AG20443 (cell line): ENCODE measurements at regions not wholly inside any gene's neighbourhood (a gene's known extent, or its start where the extent isn't known, plus 50 kb on each side); places are given as distances from the start of the nearest gene placed in this dataset.

Experiments used
- DNase-seq: peaks from one replicate; pipeline ENCODE4 v3.0.0; 2012; ENCODE audit warnings: low spot score, mixed read lengths

DNA sequence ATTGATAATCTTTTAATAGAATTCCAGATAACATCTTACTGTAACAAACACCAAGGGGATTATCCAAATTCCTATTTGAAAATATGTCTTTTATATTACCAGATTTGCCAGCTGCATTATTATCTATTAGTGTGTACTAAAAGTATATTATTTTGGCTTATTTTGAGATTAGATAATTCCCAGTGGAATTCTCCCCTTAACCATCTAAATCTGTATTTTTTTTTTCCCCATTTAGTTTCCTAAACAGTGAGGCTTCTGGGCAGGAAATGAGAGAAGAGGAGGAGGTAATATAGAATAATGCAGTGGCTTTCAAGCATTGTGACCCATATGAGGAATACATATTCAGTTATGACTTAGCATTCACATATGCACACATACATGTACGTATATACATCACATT is 53.5 kb upstream of the ABL1 start:
- DNase-seq, result no peak

DNA sequence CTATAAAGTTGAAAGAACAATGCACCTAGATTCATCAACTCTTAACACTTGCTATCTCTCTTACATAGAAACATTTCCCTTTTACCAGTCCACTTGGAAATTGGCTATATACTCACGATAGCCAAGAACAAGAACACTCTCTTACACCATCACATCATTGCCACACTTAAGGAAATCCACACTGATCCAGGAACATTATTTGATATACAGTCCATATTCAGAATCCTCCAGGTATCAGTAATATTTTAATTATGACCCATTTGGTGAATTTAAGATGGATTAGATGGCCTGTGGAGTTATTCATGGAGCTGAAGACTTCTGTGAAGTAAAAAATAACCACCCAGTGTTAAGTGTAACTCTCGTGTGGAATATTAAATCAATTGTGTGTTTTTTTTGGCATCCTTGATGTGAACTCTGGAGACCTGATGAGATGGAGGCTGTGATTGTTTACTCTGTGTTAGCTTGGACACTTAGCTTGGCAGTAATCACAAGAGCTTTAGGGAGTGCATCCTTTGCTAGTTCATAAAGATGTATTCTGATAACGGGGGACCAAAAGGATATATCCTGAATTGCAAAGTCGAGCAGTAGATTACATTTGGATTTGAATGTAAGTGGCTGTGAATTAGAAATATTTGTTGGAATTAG is 52.0 kb upstream of the ABL1 start:
- DNase-seq, result no peak

GRCh38 chr9:130785053-130785452 is 50.0 kb upstream of the ABL1 start:
- DNase-seq, result no peak
